ENCODE measurements at regions not wholly inside any gene's neighbourhood (a gene's known extent, or its start where the extent isn't known, plus 50 kb on each side); places are given as distances from the start of the nearest gene placed in this dataset.

DNA sequence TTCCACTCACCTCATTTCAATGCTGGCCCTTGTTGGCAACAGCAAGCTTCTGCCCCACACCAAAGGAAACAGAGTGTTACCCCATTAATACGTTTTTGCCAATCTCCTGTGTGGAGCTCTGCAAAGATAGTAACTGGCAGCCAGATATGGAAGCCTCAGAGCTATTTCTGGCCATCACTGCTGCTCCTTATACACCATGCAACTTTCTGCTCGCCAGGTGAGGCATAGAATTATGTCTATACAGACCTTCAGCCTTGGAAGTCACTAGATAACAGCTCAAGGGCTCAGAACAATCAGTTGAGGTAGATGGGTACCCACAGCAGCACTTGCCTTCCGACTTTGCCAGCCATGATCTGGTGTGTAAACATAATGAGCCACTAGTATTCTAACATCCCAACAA is 214.8 kb upstream of the ALG10B start:
- H3K4me2 ChIP-seq (ENCODE audit: control insufficient read depth, extremely low read depth, insufficient read depth, low read depth, low read length), result no peak overlapping the region
- TF ChIP-seq EZH2 (IDR thresholded peaks at IDR 0.05; ENCODE audit: low read length), result no peak
- TF ChIP-seq, protein P1, sequence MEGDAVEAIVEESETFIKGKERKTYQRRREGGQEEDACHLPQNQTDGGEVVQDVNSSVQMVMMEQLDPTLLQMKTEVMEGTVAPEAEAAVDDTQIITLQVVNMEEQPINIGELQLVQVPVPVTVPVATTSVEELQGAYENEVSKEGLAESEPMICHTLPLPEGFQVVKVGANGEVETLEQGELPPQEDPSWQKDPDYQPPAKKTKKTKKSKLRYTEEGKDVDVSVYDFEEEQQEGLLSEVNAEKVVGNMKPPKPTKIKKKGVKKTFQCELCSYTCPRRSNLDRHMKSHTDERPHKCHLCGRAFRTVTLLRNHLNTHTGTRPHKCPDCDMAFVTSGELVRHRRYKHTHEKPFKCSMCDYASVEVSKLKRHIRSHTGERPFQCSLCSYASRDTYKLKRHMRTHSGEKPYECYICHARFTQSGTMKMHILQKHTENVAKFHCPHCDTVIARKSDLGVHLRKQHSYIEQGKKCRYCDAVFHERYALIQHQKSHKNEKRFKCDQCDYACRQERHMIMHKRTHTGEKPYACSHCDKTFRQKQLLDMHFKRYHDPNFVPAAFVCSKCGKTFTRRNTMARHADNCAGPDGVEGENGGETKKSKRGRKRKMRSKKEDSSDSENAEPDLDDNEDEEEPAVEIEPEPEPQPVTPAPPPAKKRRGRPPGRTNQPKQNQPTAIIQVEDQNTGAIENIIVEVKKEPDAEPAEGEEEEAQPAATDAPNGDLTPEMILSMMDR (optimal IDR thresholded peaks at IDR 0.05 in 1 of 3, IDR thresholded peaks at IDR 0.05 in 1 of 3, conservative IDR thresholded peaks at IDR 0.05 in 1 of 3; ENCODE audit: extremely low read depth in 1 of 3, insufficient read depth in 2 of 3, low read length in 3 of 3), result no peak
- H3K36me3 ChIP-seq (ENCODE audit: control insufficient read depth in 2 of 2, extremely low read depth in 1 of 2, insufficient read depth in 2 of 2, low read length in 2 of 2), result no peaks in the 10 kb centered on the region
- H3K4me3 ChIP-seq (ENCODE audit: control insufficient read depth in 2 of 3, extremely low read depth in 1 of 3, insufficient read depth in 2 of 3, low read depth in 1 of 3, low read length in 3 of 3), result no peak overlapping the region
- DNase-seq (ENCODE audit: low read depth, low spot score) (no peak), FAIRE-seq (no peak)
- H3K27ac ChIP-seq (ENCODE audit: control insufficient read depth, insufficient read depth, low read length), result no peak overlapping the region
- H3K27me3 ChIP-seq (ENCODE audit: control insufficient read depth, extremely low read depth, insufficient read depth, low read length), result no peaks in the 10 kb centered on the region
- H3K9me3 ChIP-seq (ENCODE audit: control insufficient read depth, low read depth, low read length), result no peaks in the 10 kb centered on the region
- H3K9me1 ChIP-seq (ENCODE audit: control insufficient read depth, extremely low read depth, insufficient read depth, low read length), result no peaks in the 10 kb centered on the region
- H3K79me2 ChIP-seq (ENCODE audit: control insufficient read depth, insufficient read depth, low read length), result no peaks in the 10 kb centered on the region
- no peaks in the 10 kb centered on the region for H4K20me1 ChIP-seq (ENCODE audit: control insufficient read depth, extremely low read depth, insufficient read depth, low read length)
- no peak overlapping the region for H2AFZ ChIP-seq (ENCODE audit: control insufficient read depth, low read length)
- no peaks in the 10 kb centered on the region for H3K4me1 ChIP-seq (ENCODE audit: control insufficient read depth, extremely low read depth, insufficient read depth, low read length)
- dilution Hi-C loops (cut with MboI; ENCODE audit: extremely low pct_ligation_motif_present, low sequenced_read_pairs), result no loop called here
- no peak overlapping the region for H3K9ac ChIP-seq (ENCODE audit: control insufficient read depth, extremely low read depth, insufficient read depth, low read length)

DNA sequence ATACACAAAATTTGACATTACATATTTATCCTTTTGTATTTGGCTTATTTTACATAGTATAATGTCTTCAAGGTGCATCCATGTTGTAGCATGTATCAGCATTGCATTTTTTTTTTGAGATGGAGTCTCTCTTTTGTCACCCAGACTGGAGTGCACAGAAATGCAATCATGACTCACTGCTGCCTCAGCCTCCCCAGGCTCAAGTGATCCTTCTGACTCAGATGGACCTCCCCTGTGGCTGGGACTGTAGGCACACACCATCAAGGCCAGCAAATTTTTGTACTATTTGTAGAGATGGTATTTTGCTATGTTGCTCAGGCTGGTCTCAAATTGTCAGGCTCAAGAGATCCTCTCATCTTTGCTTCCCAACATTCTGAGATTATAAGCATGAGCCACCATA is 214.4 kb upstream of the ALG10B start:
- H3K36me3 ChIP-seq (ENCODE audit: control insufficient read depth in 2 of 2, extremely low read depth in 1 of 2, insufficient read depth in 2 of 2, low read length in 2 of 2), result no peaks in the 10 kb centered on the region
- dilution Hi-C loops (cut with MboI; ENCODE audit: extremely low pct_ligation_motif_present, low sequenced_read_pairs), result no loop called here
- H3K27ac ChIP-seq (ENCODE audit: control insufficient read depth, insufficient read depth, low read length), result no peak overlapping the region
- H3K4me3 ChIP-seq (ENCODE audit: control insufficient read depth in 2 of 3, extremely low read depth in 1 of 3, insufficient read depth in 2 of 3, low read depth in 1 of 3, low read length in 3 of 3), result no peak overlapping the region
- H3K9me3 ChIP-seq (ENCODE audit: control insufficient read depth, low read depth, low read length), result no peaks in the 10 kb centered on the region
- no peak overlapping the region for H3K4me2 ChIP-seq (ENCODE audit: control insufficient read depth, extremely low read depth, insufficient read depth, low read depth, low read length)
- no peak for TF ChIP-seq EZH2 (IDR thresholded peaks at IDR 0.05; ENCODE audit: low read length)
- TF ChIP-seq, protein P1 (optimal IDR thresholded peaks at IDR 0.05 in 1 of 3, IDR thresholded peaks at IDR 0.05 in 1 of 3, conservative IDR thresholded peaks at IDR 0.05 in 1 of 3; ENCODE audit: extremely low read depth in 1 of 3, insufficient read depth in 2 of 3, low read length in 3 of 3), result no peak
- FAIRE-seq, result no peak
- DNase-seq (ENCODE audit: low read depth, low spot score), result no peak
- H2AFZ ChIP-seq (ENCODE audit: control insufficient read depth, low read length), result no peak overlapping the region
- no peaks in the 10 kb centered on the region for H3K9me1 ChIP-seq (ENCODE audit: control insufficient read depth, extremely low read depth, insufficient read depth, low read length)
- H3K9ac ChIP-seq (ENCODE audit: control insufficient read depth, extremely low read depth, insufficient read depth, low read length), result no peak overlapping the region
- H3K79me2 ChIP-seq (ENCODE audit: control insufficient read depth, insufficient read depth, low read length), result no peaks in the 10 kb centered on the region
- H4K20me1 ChIP-seq (ENCODE audit: control insufficient read depth, extremely low read depth, insufficient read depth, low read length), result no peaks in the 10 kb centered on the region
- H3K27me3 ChIP-seq (ENCODE audit: control insufficient read depth, extremely low read depth, insufficient read depth, low read length), result no peaks in the 10 kb centered on the region
- no peaks in the 10 kb centered on the region for H3K4me1 ChIP-seq (ENCODE audit: control insufficient read depth, extremely low read depth, insufficient read depth, low read length)

Measured in keratinocyte (primary cell).